ENCODE measurements at regions not wholly inside any gene's neighbourhood (a gene's known extent, or its start where the extent isn't known, plus 50 kb on each side); places are given as distances from the start of the nearest gene placed in this dataset.

- TF ChIP-seq, protein P1, sequence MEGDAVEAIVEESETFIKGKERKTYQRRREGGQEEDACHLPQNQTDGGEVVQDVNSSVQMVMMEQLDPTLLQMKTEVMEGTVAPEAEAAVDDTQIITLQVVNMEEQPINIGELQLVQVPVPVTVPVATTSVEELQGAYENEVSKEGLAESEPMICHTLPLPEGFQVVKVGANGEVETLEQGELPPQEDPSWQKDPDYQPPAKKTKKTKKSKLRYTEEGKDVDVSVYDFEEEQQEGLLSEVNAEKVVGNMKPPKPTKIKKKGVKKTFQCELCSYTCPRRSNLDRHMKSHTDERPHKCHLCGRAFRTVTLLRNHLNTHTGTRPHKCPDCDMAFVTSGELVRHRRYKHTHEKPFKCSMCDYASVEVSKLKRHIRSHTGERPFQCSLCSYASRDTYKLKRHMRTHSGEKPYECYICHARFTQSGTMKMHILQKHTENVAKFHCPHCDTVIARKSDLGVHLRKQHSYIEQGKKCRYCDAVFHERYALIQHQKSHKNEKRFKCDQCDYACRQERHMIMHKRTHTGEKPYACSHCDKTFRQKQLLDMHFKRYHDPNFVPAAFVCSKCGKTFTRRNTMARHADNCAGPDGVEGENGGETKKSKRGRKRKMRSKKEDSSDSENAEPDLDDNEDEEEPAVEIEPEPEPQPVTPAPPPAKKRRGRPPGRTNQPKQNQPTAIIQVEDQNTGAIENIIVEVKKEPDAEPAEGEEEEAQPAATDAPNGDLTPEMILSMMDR (IDR thresholded peaks at IDR 0.05) = no peak
- TF ChIP-seq EZH2 (IDR thresholded peaks at IDR 0.05) (no peak), EZH2phosphoT487 (IDR thresholded peaks at IDR 0.05) (no peak)
Measured at GRCh38 chr7:51457079-51457478, 140.5 kb upstream of the COBL start.

Measured in neural progenitor cell (in vitro differentiated cells).